Posterior vena cava (tissue), 2 donors: ENCODE measurements at regions not wholly inside any gene's neighbourhood (a gene's known extent, or its start where the extent isn't known, plus 50 kb on each side); places are given as distances from the start of the nearest gene placed in this dataset.
"Not testable (repeated sequence)": the region's sequence is repeated elsewhere in the genome, so short reads cannot be mapped to it uniquely, and the experiment has no call there.

ENCODE experiments used
- DNase-seq: peaks from one replicate; pipeline ENCODE4 v3.0.0-alpha.2; 2020; ENCODE audit warnings: low spot score
- intact Hi-C, 2 donors: fragments of 100-400 bp; cut with DNase I; formaldehyde crosslinking; loops; one replicate each; pipeline versions ENCODE4 v1.14.1 to v1.14.2; 2022 to 2023
- donor health status: DM: yes; HTN: yes; CAD: no.
- donor health status: DM: yes; HTN: yes; CAD: no.

DNA sequence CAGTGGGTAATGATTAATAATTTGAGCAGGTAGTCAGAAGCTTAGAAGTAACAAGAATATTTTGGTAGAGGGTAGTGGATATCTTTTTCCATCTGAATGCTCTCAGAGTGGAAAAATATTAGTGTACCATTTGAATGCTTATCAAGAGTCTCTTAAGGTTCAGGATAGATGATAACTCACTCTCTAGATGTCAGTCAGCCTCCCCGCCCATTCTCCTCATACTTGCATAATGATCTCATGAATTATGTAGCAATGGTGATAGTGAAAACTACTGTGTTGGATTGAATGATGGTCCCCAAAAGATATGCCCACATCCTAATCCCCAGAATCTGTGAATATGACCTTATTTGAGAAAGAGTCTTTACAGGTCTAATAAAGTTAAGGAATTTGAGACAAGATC lies 132.7 kb upstream of the KLF12 start:
- intact Hi-C loops, result no loop called here
- DNase-seq, result no peak

DNA sequence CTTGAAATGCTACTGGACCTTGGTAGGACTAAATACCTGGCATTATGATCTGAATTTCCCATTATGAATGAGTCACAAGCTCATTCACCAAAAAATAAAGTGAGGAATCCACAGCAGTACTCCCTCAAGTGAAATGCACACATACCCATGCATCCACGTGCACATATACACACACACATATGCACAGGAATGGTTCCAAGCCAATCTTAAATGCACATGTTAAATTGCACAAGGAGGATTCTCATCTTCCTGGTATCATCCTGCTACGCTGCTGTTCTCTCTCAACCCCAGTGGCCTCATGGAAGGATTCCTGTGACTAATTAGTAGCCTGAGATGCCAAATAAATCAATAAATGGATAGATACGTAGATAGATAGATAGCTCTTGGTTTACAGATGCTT lies 132.1 kb upstream of the KLF12 start:
- DNase-seq, result no peak

DNA sequence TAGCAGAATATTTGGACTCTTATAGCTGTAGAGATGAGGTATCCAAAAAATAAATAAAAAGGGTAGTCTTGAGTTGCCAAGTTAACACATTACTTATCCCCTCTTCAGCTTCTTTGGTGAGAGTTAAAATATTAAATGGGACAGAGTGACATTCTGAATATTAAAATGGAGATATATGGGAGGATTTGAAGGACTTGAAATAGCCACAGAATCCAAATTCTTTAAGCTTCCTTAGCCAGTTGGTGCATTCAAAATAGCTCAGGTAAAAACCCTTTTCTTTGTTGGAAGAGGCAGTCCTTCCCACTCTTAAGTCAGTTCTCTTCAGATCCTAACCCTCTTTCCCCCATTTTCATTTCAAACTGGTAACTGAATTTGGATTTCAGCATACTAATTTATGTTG lies 130.1 kb upstream of the KLF12 start:
- intact Hi-C loops, result no loop called here
- DNase-seq, result no peak

More for the DNA sequence above, 132.1 kb upstream of the KLF12 start:
- intact Hi-C loops, result no loop called here

DNA sequence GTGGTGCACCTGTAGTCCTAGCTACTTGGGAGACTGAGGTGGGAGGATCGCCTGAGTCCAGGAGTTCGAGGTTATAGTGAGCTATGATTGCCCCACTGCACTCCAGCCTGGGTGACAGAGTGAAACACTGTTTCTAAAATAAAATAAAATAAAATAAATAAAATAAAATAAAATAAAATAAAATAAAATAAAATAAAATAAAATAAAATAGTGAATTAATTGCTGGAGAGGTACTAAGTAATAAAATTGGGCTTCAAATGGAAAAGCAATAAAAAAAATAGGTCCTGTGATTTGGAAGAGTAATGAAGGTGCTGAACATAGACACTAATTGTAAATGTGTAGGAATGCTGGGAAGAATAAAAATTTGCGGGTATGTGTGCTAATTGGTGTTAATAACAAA lies 126.2 kb upstream of the KLF12 start:
- DNase-seq, intact Hi-C loops: not testable (repeated sequence)

DNA sequence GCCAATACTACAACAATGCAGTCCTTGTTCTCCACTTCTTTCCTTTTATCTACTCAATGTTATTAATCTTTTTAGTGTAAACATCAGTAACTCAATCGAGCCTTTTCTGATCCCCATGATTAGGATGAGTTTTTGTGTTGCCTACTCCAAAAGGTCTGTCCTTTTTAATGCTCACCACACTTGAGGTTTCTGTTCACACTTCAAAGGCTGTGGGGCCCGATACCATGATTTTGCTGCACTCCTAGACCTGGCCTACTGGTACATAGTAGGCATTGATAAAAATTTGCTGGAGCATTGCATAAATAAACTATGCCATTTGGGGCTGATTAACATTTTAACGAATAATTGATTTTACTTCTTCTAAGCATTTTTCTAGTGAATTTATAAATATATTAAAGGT lies 125.4 kb upstream of the KLF12 start:
- no peak for DNase-seq
- intact Hi-C loops, result no loop called here

DNA sequence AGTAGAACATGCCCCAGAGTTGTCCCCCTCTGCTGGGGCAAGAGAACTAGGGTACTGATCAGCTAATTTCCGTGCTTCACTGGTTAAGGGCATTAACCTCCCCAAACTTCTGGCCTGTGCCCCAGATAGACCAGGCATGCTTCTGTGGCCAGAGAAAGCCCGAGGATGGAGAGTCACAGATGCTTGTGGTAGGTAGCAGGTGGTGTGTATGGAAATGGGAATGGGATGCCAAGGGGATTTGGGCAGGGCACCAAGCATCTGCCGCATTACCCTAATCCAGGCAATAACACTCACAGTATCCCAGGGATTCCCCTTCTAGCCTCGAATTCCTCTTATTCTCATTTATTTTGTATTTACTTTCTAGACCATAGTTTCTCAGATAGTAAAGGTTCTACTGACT lies 124.8 kb upstream of the KLF12 start:
- DNase-seq, result no peak
- intact Hi-C loops, result no loop called here

DNA sequence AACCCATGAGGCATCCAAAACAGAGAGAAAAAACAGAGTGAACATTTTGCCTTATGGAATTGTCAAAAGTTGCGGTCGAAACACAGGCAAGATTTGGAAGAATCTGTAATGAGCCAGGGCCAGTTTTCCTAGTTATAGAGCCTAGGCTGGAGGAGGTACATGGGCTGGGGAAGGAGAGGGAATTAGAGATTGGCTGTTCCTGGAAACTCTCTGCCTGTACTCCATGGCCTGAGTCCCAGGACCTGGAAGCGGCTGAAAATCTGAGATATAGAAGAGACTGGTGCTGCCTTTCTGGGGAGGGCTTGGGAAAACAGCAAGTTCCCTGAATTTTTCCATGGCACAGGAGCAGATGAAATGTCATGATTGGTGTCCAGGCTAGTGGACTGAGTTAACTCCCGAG lies 122.8 kb upstream of the KLF12 start:
- DNase-seq, result no peak
- intact Hi-C loops, result no loop called here

DNA sequence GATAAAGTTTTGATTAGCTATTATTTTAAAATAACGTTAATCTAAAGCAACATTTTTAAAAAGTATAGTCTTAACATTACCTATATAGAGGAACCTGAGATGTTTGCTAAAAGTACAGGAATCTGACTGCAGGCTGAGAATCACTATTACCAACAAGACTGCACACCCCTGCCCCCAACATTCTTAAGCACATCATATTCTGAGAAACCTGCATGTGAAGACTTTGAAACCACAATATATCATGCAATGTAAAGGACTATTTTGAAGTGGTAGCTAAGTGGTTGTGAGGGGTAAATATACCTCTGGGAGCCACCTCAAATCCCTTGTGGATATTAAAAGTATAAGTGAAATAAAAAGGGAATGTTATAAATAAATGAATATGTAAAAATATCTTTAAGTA lies 119.0 kb upstream of the KLF12 start:
- no peak for DNase-seq
- intact Hi-C loops, result no loop called here

DNA sequence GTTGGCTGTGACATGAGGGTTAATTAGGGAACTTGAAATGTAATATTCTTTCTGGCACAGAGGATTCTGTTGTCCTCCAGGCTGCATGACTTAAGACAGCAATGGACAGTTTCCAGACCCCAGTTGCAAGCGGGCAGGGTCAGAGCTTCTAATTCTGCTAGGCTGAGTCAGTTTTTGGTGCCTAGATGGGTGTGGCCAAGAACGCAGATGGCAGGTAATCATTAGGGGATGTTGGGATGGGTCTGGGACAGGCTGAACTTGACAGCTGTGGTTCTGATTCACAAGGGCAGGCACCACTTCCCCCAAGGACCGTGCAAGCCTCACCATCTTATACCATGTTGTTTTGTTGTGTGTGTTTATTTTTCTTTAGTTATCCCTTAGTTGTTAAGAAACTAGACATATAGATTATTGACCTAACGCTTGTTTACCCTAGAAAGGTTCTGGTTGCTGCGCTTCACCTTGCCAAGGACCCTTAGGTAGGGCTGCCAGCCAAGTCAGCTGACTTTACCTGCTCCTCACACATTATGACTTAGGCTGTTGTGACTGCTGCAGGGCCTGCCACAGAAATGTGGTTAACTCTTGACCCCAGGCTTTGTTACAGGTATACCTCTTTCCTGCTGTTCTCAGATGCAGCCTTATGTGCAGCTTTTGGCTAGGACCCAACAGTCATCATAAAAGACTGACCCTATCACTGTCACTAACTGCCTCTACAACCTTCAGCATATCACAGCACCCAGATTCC lies 117.7 kb upstream of the KLF12 start:
- DNase-seq, result no peak
- intact Hi-C loops, result no loop called here

DNA sequence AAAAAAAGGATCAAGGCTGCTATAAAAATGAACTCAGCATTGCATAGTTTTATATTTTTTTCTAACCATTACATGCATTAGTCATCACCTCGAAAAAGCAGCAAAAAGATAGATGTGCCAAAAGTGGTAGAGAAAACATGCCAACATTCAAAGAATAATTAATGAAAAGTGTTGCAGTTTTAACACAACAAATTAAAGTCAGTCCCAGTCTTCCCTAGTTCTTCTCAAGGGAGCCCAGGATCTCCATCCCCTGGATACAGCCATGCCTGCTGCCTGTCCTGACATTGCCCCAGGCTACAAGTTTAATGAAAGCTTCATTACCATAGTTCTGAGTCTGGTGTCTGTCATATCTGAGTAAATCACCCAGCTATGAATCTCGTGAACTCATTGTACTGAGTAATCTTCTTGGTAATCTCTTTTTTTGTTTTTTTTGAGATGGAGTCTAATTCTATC lies 116.6 kb upstream of the KLF12 start:
- intact Hi-C loops, result no loop called here
- no peak for DNase-seq

DNA sequence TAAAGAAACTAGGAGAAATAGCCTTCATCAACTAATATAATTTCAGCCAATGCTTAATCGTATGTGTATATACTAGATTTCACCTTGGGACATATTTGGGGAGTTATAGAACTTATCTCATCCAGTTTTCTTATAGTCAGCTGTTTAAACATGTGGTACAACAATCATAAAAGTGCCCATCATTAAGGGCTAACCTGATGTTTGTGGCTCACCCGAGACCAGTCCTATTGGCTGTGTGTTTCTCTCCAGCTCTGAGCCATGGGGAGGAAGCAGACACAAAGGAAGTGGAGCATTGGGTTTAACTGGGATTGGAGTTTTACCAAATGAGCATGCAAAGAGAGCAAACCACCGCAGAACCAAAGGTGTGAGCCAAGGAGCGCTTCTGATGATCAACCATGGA lies 114.3 kb upstream of the KLF12 start:
- DNase-seq, result no peak
- intact Hi-C loops, result no loop called here

DNA sequence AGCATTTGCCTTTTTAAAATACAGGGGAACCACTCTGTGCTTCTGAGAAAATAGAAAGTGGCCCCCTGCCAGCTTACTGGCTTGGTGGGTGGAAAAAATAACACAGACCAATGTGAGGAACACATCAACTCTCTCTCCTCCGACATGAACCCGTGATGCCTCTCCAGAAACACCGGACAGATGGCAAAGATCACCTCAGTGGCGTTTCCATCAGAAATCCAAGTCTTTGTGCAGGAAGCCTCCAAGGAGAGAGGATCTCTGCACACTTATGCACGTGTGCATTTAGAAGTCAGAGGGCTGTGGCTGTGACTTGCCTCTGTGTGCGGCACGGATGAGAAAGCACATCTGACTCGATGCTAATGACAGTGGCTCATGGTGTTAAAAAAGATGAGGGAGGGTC lies 112.3 kb upstream of the KLF12 start:
- DNase-seq, result no peak
- intact Hi-C loops, result no loop called here

DNA sequence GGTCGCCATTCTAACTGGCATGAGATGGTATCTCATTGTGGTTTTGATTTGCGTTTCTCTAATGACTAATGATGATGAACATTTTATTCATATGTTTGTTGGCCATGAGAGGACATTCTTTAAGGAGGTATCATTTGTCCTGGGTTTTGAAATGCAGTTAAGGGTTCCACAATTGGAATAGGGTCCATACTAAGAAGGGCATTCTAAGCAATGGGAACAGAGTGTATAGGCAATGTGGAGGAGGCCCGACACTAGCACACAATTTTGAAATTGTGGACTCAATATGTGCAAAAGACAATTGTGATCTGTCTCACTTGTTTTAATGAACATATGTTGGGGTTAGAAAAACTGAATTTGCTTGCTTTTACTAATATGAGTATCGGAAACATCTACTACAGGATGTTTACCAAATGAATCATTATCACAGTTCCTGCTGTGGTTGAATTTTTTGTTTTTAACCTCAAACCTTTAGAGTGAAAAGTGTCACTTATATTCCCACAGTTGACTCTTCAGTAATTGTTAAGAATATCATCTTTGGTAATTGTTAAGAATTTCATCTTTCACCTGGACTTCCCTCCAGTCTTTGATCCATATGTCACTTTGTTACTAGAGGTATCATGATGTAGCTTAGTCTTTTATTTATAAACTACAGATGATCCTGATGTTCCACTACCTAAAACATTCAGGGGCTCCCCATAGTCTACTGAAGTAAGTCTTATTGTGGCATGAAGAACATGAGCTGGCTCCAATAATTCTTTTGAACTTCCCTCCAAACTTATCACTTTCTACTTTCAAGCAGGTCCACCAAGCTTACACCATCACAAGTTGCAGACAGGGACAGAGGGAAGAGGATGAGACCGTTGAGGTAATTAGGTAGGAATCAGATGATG lies 109.7 kb upstream of the KLF12 start:
- no peak for DNase-seq
- intact Hi-C loops, result no loop called here

DNA sequence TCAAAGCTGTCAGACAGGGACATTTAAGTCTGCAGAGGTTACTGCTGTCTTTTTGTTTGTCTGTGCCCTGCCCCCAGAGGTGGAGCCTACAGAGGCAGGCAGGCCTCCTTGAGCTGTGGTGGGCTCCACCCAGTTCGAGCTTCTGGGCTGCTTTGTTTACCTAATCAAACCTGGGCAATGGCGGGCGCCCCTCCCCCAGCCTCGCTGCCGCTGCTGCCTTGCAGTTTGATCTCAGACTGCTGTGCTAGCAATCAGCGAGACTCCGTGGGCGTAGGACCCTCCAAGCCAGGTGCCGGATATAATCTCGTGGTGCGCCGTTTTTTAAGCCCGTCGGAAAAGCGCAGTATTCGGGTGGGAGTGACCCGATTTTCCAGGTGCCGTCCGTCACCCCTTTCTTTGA lies 107.1 kb upstream of the KLF12 start:
- intact Hi-C loops, DNase-seq: not testable (repeated sequence)

DNA sequence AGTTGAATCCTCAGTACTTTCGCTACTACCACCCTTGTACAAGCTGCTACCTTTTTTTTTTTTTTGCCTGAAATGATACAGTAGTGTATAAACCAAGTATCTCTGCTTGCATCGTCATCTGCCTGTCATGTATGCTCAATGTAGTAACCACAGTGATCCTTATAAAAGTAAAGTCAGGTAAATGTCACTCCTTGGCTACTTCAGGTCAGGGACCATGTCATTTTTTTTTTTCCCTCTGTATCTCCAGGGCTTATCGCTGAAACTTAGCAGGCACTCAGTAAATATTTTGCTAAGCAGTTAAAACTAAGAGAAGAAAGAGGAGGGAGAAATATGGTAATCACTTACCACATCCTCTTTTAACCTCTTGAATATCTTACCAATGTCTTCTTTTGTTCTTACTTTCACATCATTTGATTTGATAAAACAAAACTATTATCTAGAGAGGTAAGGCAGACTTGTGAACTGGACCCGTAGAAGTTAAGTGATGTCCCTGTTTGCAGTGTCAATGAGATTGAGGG lies 96.8 kb upstream of the KLF12 start:
- intact Hi-C loops, result no loop called here
- DNase-seq, result no peak

DNA sequence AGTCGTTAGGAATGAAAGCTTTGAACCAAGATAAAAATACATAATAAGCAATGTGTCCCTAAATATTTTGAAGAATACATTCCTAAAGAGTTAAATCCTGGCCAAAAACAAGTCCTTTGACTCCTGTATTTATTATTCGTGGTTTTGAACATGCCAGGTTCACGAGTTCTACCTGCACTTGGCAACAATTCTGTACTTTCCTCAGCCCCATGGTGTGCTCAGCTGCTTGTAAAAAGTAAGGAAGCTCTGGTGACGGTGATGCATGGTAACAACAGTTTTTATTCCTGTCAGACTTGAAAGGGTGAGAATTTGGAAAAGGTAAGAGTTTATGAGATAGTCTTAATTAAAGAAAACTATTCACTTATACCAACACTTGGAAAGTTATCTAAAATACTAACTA lies 95.0 kb upstream of the KLF12 start:
- intact Hi-C loops, result no loop called here
- no peak for DNase-seq

DNA sequence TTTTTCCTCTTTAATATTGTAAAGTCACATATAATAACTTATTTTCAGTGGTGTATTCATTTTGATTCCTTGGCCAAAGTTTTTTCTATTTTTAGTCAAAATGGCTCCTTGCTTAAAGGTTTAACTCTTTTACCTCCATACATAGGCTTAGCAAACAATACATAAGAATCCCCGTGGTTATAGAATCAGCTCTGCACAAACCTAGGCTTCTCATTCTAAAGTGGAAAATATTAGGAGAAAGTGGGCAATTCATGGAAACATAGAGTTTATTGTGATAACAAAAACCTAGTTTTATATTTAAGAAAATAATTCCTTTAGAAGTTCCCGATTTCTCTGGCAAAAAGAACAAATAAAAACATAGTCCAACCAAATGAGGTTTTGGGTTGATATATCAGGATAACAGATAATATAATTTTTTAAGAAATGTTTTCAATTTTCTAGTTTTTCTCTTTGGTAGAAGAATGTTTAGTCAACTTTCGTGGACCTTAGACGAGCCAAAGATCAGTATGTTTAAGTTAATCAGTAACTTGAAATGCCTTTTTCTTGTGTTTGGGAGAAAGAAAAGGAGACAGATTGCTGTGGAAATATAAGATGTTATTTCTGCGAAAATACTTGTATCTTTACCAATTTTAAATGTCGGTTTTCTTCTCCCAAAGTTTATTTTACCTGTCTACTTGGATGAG lies 93.4 kb upstream of the KLF12 start:
- intact Hi-C loops, result no loop called here
- no peak for DNase-seq

DNA sequence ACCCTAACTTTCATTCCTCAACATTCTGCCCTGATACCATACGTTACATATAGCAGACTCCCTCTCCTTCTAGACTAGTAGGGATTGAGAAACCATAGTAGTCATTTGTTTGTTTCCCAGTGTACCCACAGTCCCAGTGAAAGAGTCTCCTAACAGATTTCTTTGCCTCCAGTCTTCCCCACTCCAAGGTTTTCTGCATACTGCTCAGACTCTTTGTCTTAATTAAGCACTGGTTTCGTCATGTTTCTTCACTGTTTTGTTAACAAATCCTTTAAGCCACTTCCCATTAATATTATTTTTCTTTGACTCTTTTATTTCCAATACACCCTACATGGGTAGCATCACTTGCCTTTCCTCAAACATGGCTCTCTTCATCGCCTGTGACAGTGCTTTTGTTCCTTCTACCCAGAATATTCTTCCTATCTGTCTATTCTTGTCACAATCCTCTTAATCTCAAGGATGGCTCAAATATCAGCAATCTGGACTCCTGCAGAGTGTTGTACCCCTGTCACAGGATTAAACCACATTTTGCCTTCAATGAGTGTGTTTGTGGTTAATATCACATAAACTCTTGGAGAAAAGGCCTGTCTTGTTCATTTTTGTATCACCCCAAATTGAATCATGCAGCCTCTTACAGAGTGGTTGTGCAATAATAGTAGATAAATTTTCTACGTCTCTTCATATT lies 92.7 kb upstream of the KLF12 start:
- DNase-seq, result no peak
- intact Hi-C loops, result no loop called here

DNA sequence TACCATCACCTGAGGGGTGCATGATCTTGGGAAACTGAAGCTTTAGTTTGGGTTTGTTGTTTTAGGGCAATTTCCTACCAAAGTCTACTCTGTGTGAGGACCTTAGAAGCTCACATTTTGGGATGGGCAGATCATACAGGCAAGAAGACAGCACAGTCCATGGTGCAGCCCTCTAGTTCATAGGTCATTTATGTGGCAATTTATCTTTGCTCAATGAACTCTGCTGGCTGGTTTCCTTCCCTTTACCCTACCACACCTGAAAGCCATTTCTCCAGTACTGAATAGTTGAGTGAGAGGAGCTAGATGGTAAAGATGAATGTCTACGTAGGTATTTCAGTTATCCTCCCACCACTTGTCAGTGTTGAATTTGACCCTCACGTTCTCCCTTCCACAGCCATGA lies 87.5 kb upstream of the KLF12 start:
- no peak for DNase-seq
- intact Hi-C loops, result no loop called here

DNA sequence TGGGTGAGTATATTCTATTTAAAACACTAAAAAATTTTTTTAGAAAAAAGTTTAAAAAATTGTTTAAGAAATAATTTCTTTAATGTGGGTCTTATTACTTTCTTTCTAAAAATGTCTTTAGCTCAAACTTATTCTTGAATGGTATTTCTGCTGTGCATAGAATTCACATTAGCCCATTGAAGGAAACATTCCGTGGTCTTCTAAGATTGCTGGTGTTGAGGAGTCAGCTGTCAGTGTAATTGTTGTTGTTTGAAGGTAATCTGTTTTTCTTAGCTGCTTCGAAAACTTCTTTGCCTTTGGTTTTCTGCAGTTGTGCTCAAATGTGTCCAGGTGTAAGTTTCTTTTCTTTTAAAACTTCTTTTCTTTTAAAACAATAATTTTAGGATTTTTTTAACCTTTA lies 85.4 kb upstream of the KLF12 start:
- no peak for DNase-seq
- intact Hi-C loops, result no loop called here
